Spleen (tissue), 11 donors: ENCODE measurements at regions not wholly inside any gene's neighbourhood (a gene's known extent, or its start where the extent isn't known, plus 50 kb on each side); places are given as distances from the start of the nearest gene placed in this dataset.

Experiments
- DNase-seq: peaks from one replicate; pipeline ENCODE4 v3.0.0-alpha.2; 2020
- H3K27ac ChIP-seq, 8 donors: fragments of 200-600 bp; sonication (generic) in 7 of 8; 1 replicate in 4 of 8; 2 replicates in 4 of 8; pipeline versions ENCODE4 v1.5.0 to v1.8.0; 2016 to 2021; ENCODE audit warnings: inconsistent platforms in 4 of 8, mild to moderate bottlenecking in 4 of 8, moderate library complexity in 1 of 8
- H3K27me3 ChIP-seq, 7 donors: fragments of 200-600 bp; sonication (generic) in 6 of 7; replicated peaks in 1 of 7; 1 replicate in 4 of 7; 2 replicates in 3 of 7; pipeline versions ENCODE4 v1.5.0 to v1.8.0; 2016 to 2021; ENCODE audit warnings: inconsistent platforms in 3 of 7, mild to moderate bottlenecking in 1 of 7
- H3K36me3 ChIP-seq, 6 donors: fragments of 200-600 bp; sonication (generic) in 5 of 6; 1 replicate in 4 of 6; 2 replicates in 2 of 6; pipeline versions ENCODE4 v1.5.0 to v1.8.0; 2016 to 2021; ENCODE audit warnings: inconsistent platforms in 2 of 6
- H3K4me1 ChIP-seq, 6 donors: fragments of 200-600 bp; sonication (generic) in 5 of 6; 1 replicate in 3 of 6; 2 replicates in 3 of 6; pipeline versions ENCODE4 v1.5.0 to v1.8.0; 2016 to 2021; ENCODE audit warnings: inconsistent platforms in 3 of 6
- H3K4me3 ChIP-seq, 8 donors: fragments of 200-600 bp; sonication (generic) in 7 of 8; 1 replicate in 4 of 8; 2 replicates in 4 of 8; pipeline versions ENCODE4 v1.5.0 to v1.8.0; 2016 to 2021; ENCODE audit warnings: inconsistent platforms in 4 of 8, mild to moderate bottlenecking in 4 of 8, moderate library complexity in 2 of 8
- H3K9me3 ChIP-seq, 8 donors: fragments of 200-600 bp; sonication (generic) in 7 of 8; 1 replicate in 4 of 8; 2 replicates in 4 of 8; pipeline versions ENCODE4 v1.5.0 to v1.8.0; 2016 to 2021; ENCODE audit warnings: inconsistent platforms in 4 of 8
- POLR2A ChIP-seq, 3 donors: fragments of 450-650 bp; IDR thresholded peaks; one replicate each; pipeline ENCODE4 v1.5.1; 2017; ENCODE audit warnings: antibody characterized with exemption in 3 of 3, mild to moderate bottlenecking in 1 of 3
- POLR2AphosphoS5 ChIP-seq, 3 donors: sonication (generic); formaldehyde crosslinking; IDR thresholded peaks; one replicate each; pipeline ENCODE4 v1.5.1; 2017; ENCODE audit warnings: antibody characterized with exemption in 3 of 3
- WGBS, 5 donors: extraction: QIAGEN DNeasy Blood & Tissue Kit in 3 of 5; methylation state at CpG; one replicate each; pipeline versions ENCODE4 v1.1.5 to v1.1.7; 2013 to 2018; 5-methylcytosine and 5-hydroxymethylcytosine counted together
- intact Hi-C: fragments of 100-400 bp; cut with DNase I; formaldehyde crosslinking; loops from one replicate; pipeline ENCODE4 v1.15.0; 2023; ENCODE audit warnings: low total_unique reads
- TF ChIP-seq, protein P1 (sequence below), 11 experiments: fragments of 200-600 bp in 7 of 11; fragments of 450-650 bp in 4 of 11; sonication (generic) in 4 of 11; IDR thresholded peaks in 8 of 11; conservative IDR thresholded peaks in 3 of 11; 1 replicate in 7 of 11; 2 replicates in 4 of 11; pipeline versions ENCODE4 v1.4.0 to v1.8.0; 2016 to 2021; ENCODE audit warnings: antibody characterized with exemption in 11 of 11, inconsistent platforms in 4 of 11, mild to moderate bottlenecking in 1 of 11
- donor health status: healthy with polysubstance abuse.
- donor health status: DM: no; HTN: no; CAD: no; lungs with moderate emphysema.
- donor health status: DM: no; HTN: no; CAD: no.
- donor health status: Bipolar disorder and iron deficiency.
- donor health status: healthy.
- donor health status: DM: no; HTN: no; CAD: no.
- donor health status: DM: yes; HTN: yes; CAD: no.

DNA sequence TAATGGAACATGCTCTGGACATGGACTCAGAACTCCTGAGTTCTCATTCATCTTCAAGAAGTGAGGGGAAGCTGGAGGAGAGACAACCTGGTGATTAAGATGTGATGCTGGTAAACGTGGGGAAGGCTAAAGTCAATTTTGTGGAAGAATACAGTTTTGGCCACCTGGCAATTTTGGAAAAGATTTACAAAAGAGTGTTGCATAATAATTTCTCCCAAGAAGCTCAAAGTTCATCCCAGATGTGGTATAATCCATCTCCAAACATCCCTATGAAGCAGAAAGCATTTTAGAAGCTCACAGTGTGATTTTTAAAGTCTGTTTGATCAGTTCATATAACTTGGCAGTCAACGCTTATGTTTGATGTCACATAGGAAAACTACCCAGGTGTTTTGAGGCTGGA, 208.7 kb downstream of the LMX1A start:
- Histone ChIP-seq H3K4me1 (no peaks in the 10 kb centered on the region), H3K36me3 (no peaks in the 10 kb centered on the region), H3K27ac (no peak overlapping the region), H3K9me3 (no peaks in the 10 kb centered on the region), H3K4me3 (no peak overlapping the region), H3K27me3 (peaks cover 0 to 17% (median 0%) of the 10 kb centered on the region in 7 donors)
- intact Hi-C loops: loop anchor here (10.0 kb wide), 1 partner anchor 447 kb away; no protein-coding TSS in a partner anchor
- TF ChIP-seq POLR2A (IDR thresholded peaks at IDR 0.05) (no peak), POLR2AphosphoS5 (IDR thresholded peaks at IDR 0.05) (no peak)
- TF ChIP-seq, protein P1, sequence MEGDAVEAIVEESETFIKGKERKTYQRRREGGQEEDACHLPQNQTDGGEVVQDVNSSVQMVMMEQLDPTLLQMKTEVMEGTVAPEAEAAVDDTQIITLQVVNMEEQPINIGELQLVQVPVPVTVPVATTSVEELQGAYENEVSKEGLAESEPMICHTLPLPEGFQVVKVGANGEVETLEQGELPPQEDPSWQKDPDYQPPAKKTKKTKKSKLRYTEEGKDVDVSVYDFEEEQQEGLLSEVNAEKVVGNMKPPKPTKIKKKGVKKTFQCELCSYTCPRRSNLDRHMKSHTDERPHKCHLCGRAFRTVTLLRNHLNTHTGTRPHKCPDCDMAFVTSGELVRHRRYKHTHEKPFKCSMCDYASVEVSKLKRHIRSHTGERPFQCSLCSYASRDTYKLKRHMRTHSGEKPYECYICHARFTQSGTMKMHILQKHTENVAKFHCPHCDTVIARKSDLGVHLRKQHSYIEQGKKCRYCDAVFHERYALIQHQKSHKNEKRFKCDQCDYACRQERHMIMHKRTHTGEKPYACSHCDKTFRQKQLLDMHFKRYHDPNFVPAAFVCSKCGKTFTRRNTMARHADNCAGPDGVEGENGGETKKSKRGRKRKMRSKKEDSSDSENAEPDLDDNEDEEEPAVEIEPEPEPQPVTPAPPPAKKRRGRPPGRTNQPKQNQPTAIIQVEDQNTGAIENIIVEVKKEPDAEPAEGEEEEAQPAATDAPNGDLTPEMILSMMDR (IDR thresholded peaks at IDR 0.05 in 8 of 11, conservative IDR thresholded peaks at IDR 0.05 in 3 of 11): no peak
- 61 to 84% (median 71%) methylated on average over 2 of the region's 2 CpGs for WGBS, 5 donors
- DNase-seq: no peak

DNA sequence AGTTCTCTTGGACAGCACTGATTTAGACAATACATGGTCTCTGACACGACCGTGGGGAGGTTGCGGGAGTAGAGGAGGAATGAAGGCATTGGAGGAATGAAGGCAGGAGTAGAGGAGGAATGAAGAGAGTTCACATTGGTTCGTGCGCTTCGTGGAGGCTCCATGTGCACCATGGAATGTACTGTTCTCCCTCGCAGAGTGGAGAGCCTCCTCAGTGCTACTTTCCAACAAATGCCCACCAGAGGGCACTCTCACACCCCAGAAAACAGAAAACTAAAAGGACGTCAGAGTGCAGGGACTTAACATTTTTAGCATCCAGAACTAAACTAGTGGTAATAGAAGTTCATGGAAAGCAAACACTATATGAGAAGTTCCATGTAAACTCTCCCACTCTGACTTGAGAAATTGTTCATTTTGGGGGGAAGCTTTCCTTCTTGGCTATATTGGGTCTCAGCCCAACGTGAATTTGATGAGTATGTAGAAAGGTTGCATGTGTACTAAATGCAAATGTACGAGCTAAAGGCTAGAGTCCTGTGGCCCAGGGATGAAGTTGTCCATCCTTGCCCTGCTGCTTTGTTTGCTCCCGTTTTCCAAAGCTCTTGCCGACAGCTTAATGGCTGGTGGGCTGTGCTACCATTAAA, 211.6 kb downstream of the LMX1A start:
- Histone ChIP-seq H3K4me1 (no peaks in the 10 kb centered on the region), H3K27me3 (peaks cover 0 to 27% (median 0%) of the 10 kb centered on the region in 7 donors), H3K36me3 (no peaks in the 10 kb centered on the region), H3K9me3 (no peaks in the 10 kb centered on the region), H3K27ac (no peak overlapping the region), H3K4me3 (no peak overlapping the region)
- no peak for DNase-seq
- WGBS, 5 donors: 21 to 28% (median 25%) methylated on average over 12 of the region's 12 CpGs
- intact Hi-C loops: loop anchor here (10.0 kb wide), 1 partner anchor 450 kb away; no protein-coding TSS in a partner anchor
- TF ChIP-seq POLR2A (IDR thresholded peaks at IDR 0.05): no peak
- TF ChIP-seq, protein P1 (IDR thresholded peaks at IDR 0.05 in 8 of 11, conservative IDR thresholded peaks at IDR 0.05 in 3 of 11): peak in 8 of 11 experiments; percentile 33 to 76 (median 60)

DNA sequence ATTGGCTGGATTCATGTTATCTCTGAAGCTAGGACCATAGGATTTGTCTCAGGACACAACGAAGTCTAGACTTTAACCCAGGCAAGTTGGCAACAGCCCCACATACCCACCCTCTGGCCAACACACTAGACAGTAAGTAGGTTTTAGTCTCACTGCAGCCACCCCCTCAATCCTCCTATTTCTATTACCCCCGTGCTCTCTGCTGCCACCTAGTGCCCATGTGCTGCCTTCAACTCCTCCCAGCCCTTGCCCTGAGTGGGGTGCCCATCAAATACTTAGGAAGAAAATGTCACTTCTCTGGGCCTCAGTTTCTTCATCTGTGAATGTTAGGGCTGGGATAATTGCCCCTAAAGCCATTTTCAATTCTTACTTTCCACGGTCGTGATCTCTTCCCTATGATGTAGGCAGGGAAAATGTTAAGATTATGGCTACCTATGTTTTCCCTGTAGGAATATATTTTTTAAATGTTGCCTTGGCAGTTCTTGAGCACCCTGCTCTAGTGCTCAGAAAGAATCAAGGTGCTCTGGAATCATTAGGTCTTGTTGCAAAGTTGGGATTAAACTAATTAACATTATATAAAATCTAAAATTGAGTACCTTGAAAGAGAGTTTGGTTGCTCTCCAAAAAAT, 213.0 kb downstream of the LMX1A start:
- no peak overlapping the region for H3K27ac ChIP-seq
- TF ChIP-seq, protein P1 (IDR thresholded peaks at IDR 0.05 in 8 of 11, conservative IDR thresholded peaks at IDR 0.05 in 3 of 11): peak in 4 of 11 experiments; percentile 33 to 44 (median 38)
- TF ChIP-seq POLR2A (IDR thresholded peaks at IDR 0.05): no peak
- TF ChIP-seq POLR2AphosphoS5 (IDR thresholded peaks at IDR 0.05): no peak
- no peaks in the 10 kb centered on the region for H3K9me3 ChIP-seq
- no peak overlapping the region for H3K4me3 ChIP-seq
- 47 to 54% (median 52%) methylated on average over 4 of the region's 4 CpGs for WGBS, 5 donors
- no peaks in the 10 kb centered on the region for H3K36me3 ChIP-seq
- H3K27me3 ChIP-seq: peaks cover 0 to 27% (median 0%) of the 10 kb centered on the region in 7 donors
- no peak for DNase-seq
- intact Hi-C loops: loop anchor here (10.0 kb wide), 1 partner anchor 451 kb away; no protein-coding TSS in a partner anchor
- no peaks in the 10 kb centered on the region for H3K4me1 ChIP-seq

DNA sequence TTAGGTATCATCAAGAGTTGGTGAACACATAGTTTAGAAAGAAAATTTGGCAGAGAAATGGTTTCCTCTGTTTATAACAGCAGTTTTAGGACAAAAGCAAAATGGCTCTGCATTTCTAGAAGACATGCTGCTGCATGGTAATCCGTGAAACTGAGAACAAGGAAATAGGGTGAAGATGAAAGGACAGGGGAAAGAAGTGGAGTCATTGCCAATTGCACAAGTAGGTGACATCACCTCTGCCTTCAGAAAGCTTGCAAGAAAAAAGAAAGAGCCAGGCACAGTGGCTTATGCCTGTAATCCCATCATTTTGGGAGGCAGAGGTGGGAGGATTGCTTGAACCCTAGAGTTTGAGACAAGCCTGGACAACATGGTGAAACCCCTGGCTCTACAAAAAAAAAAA, 217.6 kb downstream of the LMX1A start:
- no peaks in the 10 kb centered on the region for H3K9me3 ChIP-seq
- intact Hi-C loops: no loop called here
- no peak for TF ChIP-seq POLR2A (IDR thresholded peaks at IDR 0.05)
- TF ChIP-seq POLR2AphosphoS5 (IDR thresholded peaks at IDR 0.05): no peak
- TF ChIP-seq, protein P1 (IDR thresholded peaks at IDR 0.05 in 8 of 11, conservative IDR thresholded peaks at IDR 0.05 in 3 of 11): no peak
- no peak overlapping the region for H3K4me3 ChIP-seq
- no peak overlapping the region for H3K27ac ChIP-seq
- no peaks in the 10 kb centered on the region for H3K36me3 ChIP-seq
- H3K4me1 ChIP-seq: no peaks in the 10 kb centered on the region
- 47 to 69% (median 59%) methylated on average over 1 of the region's 1 CpG for WGBS, 5 donors
- DNase-seq: no peak
- H3K27me3 ChIP-seq: peaks cover 0 to 43% (median 0%) of the 10 kb centered on the region in 7 donors
